Osteocyte (in vitro differentiated cells): ENCODE measurements at regions not wholly inside any gene's neighbourhood (a gene's known extent, or its start where the extent isn't known, plus 50 kb on each side); places are given as distances from the start of the nearest gene placed in this dataset.

ENCODE experiments used
- DNase-seq: peaks from one replicate; pipeline ENCODE4 v3.0.0; 2021; ENCODE audit warnings: mixed read lengths; ENCODE audit not compliant: unreplicated experiment; ENCODE audit errors: extremely low spot score
- H3K27ac Mint-ChIP-seq: one replicate; pipeline ENCODE4 v1.8.0; 2021; ENCODE audit warnings: mild to moderate bottlenecking, mixed read lengths; ENCODE audit not compliant: unreplicated experiment
- H3K27me3 Mint-ChIP-seq: one replicate; pipeline ENCODE4 v1.8.0; 2021; ENCODE audit warnings: mixed read lengths; ENCODE audit not compliant: unreplicated experiment
- H3K36me3 Mint-ChIP-seq: one replicate; pipeline ENCODE4 v1.8.0; 2021; ENCODE audit warnings: mixed read lengths; ENCODE audit not compliant: unreplicated experiment
- H3K4me1 Mint-ChIP-seq: one replicate; pipeline ENCODE4 v1.8.0; 2021; ENCODE audit warnings: mixed read lengths; ENCODE audit not compliant: unreplicated experiment
- H3K4me3 Mint-ChIP-seq: one replicate; pipeline ENCODE4 v1.8.0; 2021; ENCODE audit warnings: mild to moderate bottlenecking, moderate library complexity, mixed read lengths; ENCODE audit not compliant: unreplicated experiment
- H3K9me3 Mint-ChIP-seq: one replicate; pipeline ENCODE4 v1.8.0; 2021; ENCODE audit warnings: mixed read lengths; ENCODE audit not compliant: unreplicated experiment
- CTCF ChIP-seq: fragments of 200-600 bp; sonication (generic); IDR thresholded peaks from 2 replicates; pipeline ENCODE4 v1.5.0; 2021; ENCODE audit warnings: antibody characterized with exemption, mild to moderate bottlenecking, moderate library complexity

- H3K27ac Mint-ChIP-seq: no peak overlapping the region
- no peaks in the 10 kb centered on the region for H3K27me3 Mint-ChIP-seq
- H3K9me3 Mint-ChIP-seq: peaks cover 4% of the 10 kb centered on the region
- H3K4me3 Mint-ChIP-seq: no peak overlapping the region
- TF ChIP-seq CTCF: no peak
- H3K4me1 Mint-ChIP-seq: peaks cover 2% of the 10 kb centered on the region
- no peaks in the 10 kb centered on the region for H3K36me3 Mint-ChIP-seq
- no peak for DNase-seq
These were observed 113.4 kb upstream of the CNTLN start for GRCh38 chr9:17021387-17021970.

GRCh38 chr9:17019398-17019797, 115.4 kb upstream of the CNTLN start:
- no peak for TF ChIP-seq CTCF
- DNase-seq: no peak
- H3K36me3 Mint-ChIP-seq: no peaks in the 10 kb centered on the region
- no peaks in the 10 kb centered on the region for H3K9me3 Mint-ChIP-seq
- H3K27ac Mint-ChIP-seq: no peak overlapping the region
- H3K4me3 Mint-ChIP-seq: no peak overlapping the region
- no peaks in the 10 kb centered on the region for H3K4me1 Mint-ChIP-seq
- H3K27me3 Mint-ChIP-seq: no peaks in the 10 kb centered on the region

- no peak for TF ChIP-seq CTCF
- H3K4me3 Mint-ChIP-seq: no peak overlapping the region
- H3K9me3 Mint-ChIP-seq: no peaks in the 10 kb centered on the region
- no peak for DNase-seq
- H3K27me3 Mint-ChIP-seq: no peaks in the 10 kb centered on the region
- H3K4me1 Mint-ChIP-seq: no peaks in the 10 kb centered on the region
- no peak overlapping the region for H3K27ac Mint-ChIP-seq
- H3K36me3 Mint-ChIP-seq: no peaks in the 10 kb centered on the region
These were observed 116.2 kb upstream of the CNTLN start for GRCh38 chr9:17018540-17019196.

- Mint-ChIP-seq H3K27me3 (no peaks in the 10 kb centered on the region), H3K27ac (no peak overlapping the region), H3K4me3 (no peak overlapping the region), H3K4me1 (no peaks in the 10 kb centered on the region), H3K9me3 (no peaks in the 10 kb centered on the region), H3K36me3 (no peaks in the 10 kb centered on the region)
- TF ChIP-seq CTCF: no peak
- no peak for DNase-seq
These were observed 116.8 kb upstream of the CNTLN start for GRCh38 chr9:17017931-17018491.

GRCh38 chr9:17013891-17014290, 120.9 kb upstream of the CNTLN start:
- no peak for DNase-seq
- no peaks in the 10 kb centered on the region for H3K27me3 Mint-ChIP-seq
- no peak overlapping the region for H3K27ac Mint-ChIP-seq
- H3K4me3 Mint-ChIP-seq: no peak overlapping the region
- no peak for TF ChIP-seq CTCF
- no peaks in the 10 kb centered on the region for H3K9me3 Mint-ChIP-seq
- no peaks in the 10 kb centered on the region for H3K4me1 Mint-ChIP-seq
- H3K36me3 Mint-ChIP-seq: no peaks in the 10 kb centered on the region
